Hematopoietic multipotent progenitor cell (in vitro differentiated cells): ENCODE measurements at regions not wholly inside any gene's neighbourhood (a gene's known extent, or its start where the extent isn't known, plus 50 kb on each side); places are given as distances from the start of the nearest gene placed in this dataset.
"Not testable (repeated sequence)": the region's sequence is repeated elsewhere in the genome, so short reads cannot be mapped to it uniquely, and the experiment has no call there.

ENCODE experiments used
- DNase-seq, 3 donors: peaks; one replicate each; pipeline ENCODE4 v3.0.0-alpha.2; 2011 to 2015; ENCODE audit warnings: low read depth in 2 of 3, low spot score in 2 of 3

DNA sequence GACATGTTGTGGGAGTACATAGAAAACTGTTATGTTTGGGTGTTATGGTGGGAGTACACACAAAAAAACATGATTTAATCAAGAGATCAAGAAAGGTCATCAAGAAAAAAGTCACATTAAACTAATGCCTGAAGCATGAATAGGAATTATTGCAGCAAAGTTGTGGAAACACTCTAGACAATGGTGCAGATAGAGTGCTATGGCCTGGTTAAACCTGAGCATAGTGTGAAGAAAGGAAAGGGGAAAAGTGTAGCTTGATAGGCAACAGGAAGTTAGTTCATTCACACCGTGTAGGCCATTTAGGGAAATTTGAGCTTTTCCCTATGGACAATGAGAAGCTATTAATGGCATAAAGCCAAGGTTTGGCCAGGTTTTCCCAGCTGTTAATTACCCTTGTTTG is 162.1 kb upstream of the EMCN start:
- no peak for DNase-seq

DNA sequence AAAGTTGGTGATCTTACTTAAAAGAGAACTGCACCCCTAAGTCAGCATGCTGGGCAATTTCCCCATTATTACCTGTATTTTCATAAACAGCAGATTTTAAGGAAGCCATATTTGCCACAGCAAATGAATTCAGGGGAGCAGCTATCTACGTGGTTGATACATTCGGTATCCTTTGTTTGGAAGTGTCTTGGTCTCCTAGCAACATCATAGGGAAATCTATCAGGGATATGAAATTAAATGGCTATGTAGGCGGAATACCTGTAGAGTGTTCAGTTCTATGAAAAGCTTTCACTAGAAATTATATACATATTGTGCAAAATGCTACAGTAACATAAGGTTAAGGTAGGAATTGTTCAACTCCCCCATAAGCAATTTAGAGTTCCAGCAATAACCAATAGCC is 157.2 kb upstream of the EMCN start:
- no peak for DNase-seq

- no peak for DNase-seq
Measured at GRCh38 chr4:100657187-100657586, 139.4 kb upstream of the EMCN start.

DNA sequence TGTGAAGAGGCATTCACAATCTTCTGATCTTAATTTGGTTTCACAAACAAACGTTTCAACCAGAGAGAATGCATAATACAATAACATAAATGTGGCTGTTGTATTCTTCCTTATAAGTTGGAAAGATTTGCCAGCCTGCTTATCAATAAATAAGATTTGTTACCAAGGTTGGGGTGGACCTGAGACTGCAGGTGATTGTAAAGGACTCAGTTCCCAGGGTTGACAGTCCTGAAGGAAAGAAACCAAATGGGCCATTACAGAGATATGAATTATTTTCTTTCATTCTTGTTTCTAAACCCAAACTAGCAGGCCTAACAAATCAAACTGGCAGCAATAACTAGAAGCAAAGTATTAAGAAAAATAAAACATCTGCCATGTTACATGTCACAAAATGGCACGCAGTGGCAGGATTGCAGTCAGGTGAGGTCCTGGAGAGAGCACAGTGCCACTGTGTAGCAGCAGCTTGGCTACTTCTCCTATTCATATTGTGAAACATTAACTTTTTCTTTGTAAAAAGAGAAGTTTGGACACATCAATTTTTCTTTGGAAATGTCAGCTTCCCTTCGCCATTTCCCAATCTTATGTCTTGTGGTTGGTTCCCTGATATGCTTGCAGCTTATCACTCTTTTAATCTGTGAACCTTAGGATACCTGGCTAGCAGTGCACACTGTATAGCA is 133.8 kb upstream of the EMCN start:
- peak in 1 of 3 donors; percentile 6 for DNase-seq

DNA sequence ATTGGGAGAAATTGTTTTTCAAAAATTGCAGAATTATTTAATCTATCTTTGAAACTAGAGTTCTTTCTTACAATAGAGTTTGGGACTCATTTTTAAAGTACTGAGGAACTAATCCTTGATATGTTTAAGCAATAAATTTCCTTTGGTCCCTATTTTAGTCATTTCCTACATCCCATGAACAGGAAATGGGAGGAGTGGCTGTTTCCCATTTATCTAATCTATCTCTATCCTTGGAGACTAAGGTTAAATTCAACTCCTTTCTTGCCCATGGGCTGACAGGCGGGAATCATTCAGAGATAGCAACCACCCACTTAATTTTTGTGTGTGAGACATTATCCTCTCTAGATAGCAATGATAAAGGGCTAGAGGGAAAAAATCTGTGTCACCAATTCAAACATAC is 131.6 kb upstream of the EMCN start:
- DNase-seq: no peak

- DNase-seq: no peak
Measured at GRCh38 chr4:100644150-100644549, 126.3 kb upstream of the EMCN start.

- DNase-seq: no peak
Measured at GRCh38 chr4:100641336-100641735, 123.5 kb upstream of the EMCN start.

GRCh38 chr4:100635899-100636298 is 118.1 kb upstream of the EMCN start:
- DNase-seq: no peak

GRCh38 chr4:100633269-100633668 is 115.4 kb upstream of the EMCN start:
- no peak for DNase-seq

DNA sequence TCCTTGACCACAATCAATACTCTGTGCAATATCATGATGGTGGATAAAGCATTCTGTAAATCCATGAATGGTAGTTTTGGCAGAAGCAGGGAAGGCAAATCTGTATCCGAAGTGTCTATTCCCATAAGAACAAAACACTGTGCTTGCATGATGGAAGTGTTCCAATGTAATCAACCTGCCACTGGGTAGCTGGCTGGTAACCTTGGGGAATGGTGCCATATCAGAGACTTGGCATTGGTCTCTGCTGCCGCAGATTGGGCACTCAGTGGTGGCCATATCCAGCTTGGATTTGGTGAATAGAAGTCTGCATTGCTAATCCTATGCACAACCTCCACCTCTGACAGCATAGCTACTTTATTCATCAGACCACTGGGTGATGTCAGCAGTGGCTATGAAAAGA is 114.3 kb upstream of the EMCN start:
- no peak for DNase-seq

- no peak for DNase-seq
Measured at GRCh38 chr4:100631281-100631968, 113.6 kb upstream of the EMCN start.

GRCh38 chr4:100630341-100630740 is 112.5 kb upstream of the EMCN start:
- DNase-seq: no peak

DNA sequence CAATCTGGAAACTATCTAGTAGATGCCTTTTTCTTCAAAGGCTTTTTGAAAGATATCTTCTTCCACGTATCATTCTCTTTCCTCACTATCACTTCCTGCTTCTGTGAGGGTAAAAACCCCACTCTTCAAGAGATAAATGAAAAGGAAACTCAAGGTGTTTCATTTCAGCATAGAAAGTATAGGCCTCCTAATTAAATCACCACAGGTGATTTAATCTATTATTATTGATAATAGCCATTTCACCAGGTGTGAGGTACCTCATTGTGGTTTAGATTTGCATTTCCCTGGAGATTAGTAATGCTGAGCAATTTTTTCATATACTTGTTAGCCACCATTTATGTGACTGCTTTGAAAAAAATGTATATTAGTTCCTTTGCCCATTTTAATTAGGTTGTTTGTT is 92.0 kb upstream of the EMCN start:
- no peak for DNase-seq

DNA sequence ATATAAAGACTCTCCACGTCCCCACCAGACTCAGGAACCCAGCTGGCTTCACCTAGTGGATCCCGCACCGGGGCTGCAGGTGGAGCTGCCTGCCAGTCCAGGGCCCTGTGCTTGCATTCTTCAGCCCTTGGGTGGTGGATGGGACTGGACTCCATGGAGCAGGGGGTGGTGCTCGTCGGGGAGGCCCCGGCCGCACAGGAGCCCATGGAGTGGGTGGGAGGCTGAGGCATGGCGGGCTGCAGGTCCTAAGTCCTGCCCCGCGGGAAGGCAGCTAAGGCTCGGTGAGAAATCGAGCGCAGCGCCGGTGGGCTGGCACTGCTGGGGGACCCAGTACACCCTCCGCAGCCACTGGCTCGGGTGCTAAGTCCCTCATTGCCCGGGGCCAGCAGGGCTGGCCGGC is 90.8 kb upstream of the EMCN start:
- DNase-seq: not testable (repeated sequence)

- no peak for DNase-seq
Measured at GRCh38 chr4:100605144-100605543, 87.3 kb upstream of the EMCN start.

DNA sequence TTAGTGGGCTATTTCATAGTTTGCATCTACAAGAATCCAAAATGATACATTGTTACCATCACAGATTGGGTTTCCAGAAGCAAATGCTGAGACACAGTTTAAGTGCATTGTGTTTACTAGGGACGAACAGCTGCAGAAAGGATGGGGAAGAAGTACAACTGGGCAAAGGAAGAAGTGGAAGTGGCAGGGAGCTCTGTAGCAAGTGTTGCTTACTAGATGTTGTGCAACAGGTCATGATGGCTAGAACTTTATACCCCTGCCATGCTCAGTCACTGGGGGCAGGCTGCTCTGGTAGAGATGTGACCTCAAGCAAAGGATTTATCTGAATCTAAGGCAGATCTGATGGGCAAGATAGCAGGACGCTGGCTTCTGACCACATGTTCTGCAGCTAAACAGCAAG is 76.1 kb upstream of the EMCN start:
- DNase-seq: no peak

DNA sequence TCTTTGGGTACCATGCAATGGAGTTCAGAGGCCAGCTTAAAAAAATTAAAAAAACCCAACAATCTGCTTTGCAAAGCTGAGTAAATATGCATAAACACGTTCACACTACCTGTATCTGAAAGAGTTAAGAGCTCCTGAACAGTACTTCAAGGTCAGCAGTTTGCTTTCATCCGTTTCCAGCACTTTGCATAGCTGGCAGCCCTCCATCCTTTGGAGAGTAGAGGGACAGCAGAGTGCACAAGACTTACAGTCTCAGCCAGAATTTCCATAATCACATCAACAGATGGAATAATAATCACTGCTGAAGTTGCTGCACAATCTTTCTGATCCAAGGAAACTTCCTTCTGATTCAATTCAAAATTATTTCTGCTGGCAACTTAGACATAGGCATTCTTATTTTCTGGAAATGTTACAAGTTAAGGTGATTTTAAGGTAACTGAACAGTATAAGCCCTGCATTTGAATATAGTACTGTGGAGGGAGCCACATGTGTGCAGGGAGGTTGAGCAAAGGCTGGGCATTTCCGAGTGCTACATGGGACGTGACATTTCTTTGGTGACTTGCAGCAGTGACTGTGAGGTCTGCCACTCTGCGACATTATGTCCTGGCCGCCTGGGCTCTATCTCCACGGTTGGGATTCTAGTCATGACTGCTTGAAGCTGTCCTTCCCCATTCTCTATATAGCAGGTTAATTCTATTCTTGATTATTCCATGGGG is 73.5 kb upstream of the EMCN start:
- DNase-seq: no peak

DNA sequence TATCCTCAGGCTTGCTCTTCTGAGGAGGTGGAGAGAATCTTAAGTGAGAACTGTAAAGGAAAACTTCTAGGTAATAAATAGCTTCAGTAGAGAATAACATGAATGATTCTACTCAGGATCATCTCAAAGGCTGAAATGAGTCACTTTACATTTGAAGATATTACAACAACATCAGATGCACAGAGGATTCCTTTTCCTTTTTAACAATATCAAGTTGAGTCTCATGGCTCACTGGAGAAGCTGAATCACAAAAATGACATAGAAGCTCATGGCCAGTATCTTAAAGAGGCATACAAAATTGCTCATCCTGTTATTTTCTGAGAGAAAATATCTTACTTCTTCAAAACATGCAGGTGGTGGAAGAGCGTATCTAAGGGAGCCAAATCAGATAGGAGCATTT is 72.5 kb upstream of the EMCN start:
- DNase-seq: no peak

GRCh38 chr4:100588076-100588475 is 70.3 kb upstream of the EMCN start:
- no peak for DNase-seq

- DNase-seq: no peak
Measured at GRCh38 chr4:100582146-100582545, 64.3 kb upstream of the EMCN start.

DNA sequence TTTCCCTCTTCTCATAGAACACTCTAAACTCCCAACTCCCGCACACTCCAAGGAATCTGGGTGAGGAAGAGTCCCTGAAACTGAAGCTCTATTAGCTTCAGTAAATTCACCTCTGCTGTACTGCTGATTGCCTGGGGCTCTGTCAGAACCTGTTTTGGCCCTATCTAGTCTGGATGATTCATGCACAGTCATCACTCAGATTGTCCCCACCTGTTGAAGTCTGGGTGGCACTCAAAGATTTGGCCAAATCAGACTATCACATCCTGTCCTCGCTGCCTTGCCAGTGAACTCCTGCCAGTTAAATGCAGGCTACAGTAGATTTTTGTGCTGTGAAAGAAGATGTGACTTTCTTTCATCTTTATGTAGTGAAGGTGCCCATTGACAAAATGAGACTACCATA is 63.5 kb upstream of the EMCN start:
- no peak for DNase-seq

DNA sequence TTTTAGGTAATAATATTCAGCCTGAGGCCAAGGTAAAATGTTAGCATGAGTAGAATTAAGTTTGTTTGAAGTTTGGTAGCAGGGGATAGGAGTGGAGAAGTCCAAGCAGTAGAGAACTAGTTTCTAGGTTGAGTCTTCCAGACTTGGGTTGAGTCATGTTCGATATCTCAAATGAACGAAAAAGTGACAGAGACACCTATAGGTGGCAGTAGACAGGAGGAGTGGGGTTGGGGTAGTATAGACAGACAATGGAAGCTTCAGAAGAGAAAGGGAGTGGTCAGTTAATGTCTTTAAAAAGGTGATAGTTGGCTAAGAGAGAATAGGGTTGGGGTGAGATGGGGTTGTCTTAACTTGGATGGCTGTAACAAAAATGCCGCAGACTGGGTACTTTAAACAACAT is 58.7 kb upstream of the EMCN start:
- DNase-seq: no peak
